ENCODE measurements at regions not wholly inside any gene's neighbourhood (a gene's known extent, or its start where the extent isn't known, plus 50 kb on each side); places are given as distances from the start of the nearest gene placed in this dataset.
"Not testable (repeated sequence)": the region's sequence is repeated elsewhere in the genome, so short reads cannot be mapped to it uniquely, and the experiment has no call there.

DNA sequence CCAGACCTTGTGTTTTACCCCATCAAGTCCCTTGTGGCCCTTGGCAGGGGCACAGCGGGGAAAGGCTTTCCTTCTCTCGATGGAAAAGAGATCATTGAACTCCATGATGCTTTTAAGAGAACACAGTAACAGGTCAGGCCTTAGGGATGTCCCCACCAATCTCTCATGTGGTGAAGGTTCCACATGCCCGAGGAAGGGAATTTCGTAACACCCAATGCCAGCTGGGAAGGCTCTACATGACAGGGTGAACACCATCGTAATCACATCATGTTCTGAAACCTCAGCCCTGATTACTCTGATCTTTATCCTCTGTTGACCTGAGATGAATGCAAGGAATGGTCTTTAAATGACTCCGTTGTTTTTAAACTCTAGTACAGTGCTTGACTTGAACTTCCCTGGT is 105.5 kb upstream of the SPAG17 start:
- no peak for DNase-seq

DNA sequence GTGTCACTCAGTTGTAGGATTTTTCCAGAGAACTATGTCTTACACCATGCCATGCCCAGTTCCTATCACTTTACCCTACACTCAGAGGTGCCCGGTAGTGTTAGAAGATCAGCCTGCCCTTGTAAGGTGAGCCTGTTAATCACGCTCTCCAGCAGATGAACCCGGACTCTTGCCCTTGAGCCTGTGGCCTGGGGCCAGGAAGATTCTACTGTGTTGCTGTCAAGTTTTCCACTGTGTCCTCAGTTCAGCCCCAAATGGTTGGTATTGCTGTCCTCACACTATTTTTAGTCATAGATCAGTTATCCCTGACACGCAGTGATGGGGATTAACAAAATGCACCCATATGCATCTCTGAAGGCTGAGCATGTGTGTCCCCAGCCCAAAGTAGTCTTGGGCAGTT is 105.0 kb upstream of the SPAG17 start:
- no peak for DNase-seq

DNA sequence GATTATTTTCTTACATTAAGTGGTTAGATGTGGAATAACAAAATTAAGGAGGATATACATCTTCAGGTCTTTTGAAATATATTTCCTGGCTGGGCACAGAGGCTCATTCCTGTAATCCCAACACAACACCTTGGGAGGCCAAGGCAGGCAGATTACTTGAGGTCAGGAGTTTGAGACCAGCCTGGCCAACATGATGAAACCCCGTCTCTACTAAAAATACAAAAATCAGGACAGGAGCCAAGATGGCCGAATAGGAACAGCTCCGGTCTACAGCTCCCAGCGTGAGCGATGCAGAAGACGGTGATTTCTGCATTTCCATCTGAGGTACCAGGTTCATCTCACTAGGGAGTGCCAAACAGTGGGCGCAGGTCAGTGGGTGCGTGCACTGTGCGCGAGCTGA is 95.6 kb upstream of the SPAG17 start:
- DNase-seq: not testable (repeated sequence)

DNA sequence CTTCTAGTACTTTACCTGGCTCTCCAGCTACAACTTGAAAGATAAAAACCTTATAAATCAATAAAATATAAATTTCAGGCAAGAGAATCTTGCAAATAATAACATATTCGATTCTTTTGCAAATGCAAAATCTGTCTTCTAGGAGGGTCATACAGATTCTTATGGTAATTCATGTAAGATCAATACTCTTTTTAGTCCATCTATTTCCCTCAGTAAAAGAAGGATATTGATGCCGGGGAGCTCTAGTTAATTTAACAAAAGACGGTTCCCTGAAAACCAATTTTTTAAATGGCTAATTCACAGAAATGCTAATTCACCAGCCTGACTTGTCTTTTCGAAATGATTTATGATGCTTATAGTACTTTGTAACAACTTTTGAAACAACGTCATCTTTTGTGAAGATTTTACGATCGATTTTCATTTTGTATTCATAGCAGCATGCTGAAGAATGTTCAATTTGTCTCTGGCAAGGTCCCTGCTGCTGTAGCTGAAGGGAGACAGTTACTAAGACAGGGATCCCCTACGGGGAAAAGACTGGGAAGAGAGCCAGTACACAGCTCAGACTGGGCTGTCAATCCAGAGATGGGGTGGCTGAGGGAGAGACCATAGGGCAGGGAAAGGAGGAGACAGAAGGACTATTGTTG is 90.6 kb upstream of the SPAG17 start:
- no peak for DNase-seq

DNA sequence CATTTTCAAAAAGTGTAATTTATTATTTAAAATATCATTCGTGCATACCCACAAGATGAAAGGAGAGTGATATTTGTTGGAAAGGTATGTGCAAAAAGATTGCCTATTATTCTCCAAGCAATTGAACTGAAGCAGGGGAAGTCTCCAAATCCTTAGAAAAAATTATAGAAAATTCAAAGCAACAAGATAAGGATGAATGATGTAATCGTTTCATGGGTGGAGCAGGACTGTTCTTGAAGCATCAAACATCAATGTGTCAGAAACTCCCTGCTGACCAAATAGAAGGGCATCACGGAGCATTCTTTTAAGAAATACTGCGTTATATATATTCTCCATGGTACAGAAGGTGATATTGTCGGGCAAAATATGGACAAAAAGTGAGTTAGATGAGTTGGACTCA is 87.9 kb upstream of the SPAG17 start:
- DNase-seq: no peak

DNA sequence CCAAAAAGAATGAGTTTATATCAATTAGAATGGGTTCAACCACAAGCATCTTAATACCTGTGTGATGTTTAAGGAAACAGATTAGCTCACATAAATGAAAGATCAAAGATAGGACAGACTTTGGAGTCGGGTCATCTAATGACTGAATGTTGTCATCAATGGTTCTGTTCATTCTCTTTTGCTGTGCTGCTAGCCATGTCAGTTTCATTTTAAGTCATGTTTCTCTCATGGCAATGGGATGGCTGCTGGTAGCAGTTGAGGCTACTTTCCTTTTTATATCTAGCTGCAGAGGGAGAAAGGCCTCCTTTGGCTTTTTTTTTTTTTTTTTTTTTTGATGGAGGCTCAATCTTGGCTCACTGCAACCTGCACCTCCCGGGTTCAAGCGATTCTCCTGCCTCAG is 86.9 kb upstream of the SPAG17 start:
- DNase-seq: no peak

DNA sequence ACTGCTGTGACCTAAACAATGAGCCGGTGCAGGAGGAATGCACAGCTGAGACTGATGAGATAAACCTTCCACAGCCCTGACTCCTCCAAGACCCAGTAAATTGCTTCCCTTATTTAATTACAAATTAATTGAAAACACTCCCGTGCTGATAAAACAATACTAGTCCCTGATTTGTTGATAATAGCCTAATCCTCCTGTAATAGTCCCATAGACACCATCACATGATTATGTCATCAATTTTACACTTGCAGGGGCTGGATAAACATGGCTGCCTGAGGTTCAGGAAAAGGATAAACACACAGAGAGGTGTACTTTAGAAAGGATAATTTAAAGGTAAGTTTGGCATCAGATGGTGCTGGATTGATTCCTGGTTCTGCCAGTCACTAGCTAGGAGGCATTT is 84.6 kb upstream of the SPAG17 start:
- no peak for DNase-seq

DNA sequence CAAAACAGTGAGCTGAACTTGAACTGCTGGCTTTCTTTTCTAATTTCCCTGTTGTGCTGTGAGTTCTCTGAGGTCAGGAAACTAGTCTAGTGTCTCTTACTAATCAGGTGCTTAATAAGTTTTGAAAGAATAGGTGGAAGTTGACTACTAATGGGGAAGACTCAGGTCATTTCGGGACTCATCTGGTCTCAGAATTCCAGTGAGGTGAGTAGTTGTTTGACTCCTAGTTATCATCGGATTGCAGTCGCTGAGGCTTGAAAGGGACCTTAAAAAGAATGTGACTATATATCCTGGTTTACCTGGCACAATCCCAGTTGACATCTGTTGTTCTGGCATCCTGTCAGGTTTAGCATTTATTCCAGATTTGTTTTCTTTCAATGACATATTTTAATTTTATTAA is 81.4 kb upstream of the SPAG17 start:
- DNase-seq: no peak

DNA sequence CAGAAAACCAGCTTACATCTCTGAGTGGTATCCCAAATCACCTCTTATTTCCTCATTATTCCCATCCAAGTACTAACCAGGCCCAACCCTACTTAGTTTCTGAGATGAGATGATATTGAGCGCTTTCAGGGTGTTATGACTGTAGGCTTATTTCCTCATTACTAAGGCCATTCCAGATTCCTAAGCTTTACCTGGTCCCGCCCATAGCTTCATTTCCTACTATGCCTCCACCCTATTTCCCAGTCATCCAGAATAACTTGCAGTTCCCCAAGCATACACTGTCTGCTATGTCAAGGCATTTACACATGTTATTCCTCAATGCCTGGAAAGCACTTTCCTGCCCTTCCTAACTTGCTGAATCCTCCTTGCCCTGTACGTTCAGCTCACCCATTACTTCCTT is 79.3 kb upstream of the SPAG17 start:
- no peak for DNase-seq

DNA sequence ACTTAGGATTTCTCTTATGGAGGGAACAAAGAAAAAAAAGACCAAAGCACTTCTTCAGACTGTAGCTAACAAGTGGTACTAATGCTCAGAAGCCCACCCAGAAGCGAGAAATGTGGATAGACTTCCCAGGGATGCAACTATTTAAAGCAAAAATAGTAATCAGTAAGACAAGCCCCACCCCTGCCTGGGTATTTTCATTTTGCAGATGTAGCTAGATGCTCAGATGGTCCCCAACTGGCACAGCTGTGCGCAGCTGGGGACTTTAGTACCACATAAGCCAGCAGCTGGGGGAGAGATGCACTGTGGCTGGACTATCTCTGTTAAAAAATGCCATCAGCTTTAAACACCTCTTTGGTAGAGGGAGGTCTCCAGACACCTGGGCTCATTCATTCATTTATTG is 77.8 kb upstream of the SPAG17 start:
- no peak for DNase-seq

DNA sequence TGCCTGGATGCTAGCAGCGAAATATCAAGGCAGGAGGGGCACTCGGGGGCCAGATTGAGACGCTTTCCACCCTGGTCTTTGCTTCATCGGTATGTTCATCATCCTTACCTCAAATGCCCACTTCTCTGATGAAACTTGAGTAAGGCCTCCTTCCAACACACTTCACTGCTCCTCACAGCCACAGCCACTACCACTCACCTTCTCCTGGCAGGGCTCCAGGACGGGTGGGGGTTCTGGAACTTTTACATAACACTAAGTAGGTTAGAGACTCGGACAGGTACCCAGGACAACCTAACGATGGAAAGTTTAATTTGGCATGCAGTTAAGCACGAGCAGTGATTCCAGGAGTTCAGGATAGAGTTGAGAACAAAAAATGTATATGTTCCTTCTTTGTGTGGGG is 73.9 kb upstream of the SPAG17 start:
- DNase-seq: no peak

DNA sequence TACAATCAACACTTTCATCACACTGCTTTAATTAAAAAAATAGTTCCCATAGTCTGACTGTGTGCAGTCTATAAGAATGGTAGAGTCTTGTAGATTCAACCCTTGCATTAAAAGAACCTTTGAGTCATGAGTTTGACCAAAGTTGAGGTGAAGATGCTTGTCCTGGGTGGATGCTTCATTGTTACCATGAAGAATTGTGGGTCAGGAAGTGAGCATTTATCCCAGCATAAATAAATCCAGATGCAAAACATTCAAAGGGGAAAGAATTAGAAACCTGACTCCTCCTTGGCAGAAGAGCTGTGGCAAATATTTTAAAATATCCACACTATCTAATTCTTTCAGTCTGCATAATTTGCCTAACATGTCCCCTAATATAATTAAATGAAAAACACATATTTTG is 72.9 kb upstream of the SPAG17 start:
- no peak for DNase-seq

DNA sequence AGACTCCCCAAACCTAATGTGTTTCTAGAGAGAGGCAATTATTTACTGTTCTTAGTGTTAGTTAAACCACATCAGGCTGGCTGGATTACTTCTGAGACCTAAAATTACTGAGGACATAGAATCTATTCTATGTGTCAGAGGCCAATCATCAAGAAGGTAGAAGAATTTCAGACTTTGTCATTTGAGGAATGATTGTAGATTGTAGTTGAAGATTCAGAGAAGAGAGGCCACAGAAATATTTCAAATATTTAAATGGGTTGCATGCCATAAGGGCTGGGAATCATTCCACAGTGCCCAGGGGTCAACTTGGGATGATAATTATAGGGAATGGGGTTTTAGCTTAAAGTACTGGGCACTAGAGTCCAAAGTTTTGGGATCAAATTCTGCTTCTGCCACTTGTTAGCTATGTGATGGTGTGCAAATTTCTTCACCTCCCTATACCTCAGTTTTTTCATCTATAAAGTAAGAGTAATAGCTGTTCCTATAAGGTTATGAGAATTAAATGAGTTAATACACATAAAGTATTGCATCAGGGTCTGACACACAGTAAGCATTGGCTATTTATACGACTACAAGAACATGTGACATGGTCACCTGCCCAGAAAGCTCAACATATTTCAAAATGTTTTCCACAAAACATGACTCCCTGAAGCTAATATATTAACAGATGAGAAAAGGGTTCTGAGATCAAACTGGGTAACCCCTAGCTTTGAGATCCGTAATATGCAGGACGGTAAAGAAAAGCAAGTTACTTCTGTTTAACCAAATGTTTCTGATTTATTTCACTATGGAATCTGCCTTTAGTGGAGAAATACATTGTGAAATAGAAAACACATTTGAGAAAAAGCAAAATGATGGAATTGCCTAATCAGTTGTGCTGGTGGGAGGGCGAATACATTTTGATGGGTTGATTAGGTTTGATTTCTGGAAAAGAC is 69.7 kb upstream of the SPAG17 start:
- DNase-seq: no peak

DNA sequence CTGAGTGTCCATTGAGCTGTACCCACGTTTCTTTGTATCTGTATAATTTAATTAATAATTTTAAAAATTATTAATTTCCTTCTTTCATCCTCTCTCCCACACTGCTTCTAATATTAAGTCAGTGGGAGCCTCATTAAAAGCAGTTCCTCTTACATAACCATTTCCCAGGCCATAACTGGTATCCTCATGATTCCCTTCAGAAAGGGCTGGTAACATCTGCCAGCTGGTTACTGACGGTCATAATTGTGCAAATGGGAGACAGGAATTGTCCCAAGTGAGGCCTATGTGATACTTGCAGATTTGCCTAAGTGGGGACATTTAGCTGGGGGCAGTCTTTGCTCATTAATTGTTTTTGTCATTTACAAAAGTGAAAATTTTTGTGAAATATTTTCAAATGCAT is 69.0 kb upstream of the SPAG17 start:
- no peak for DNase-seq

DNA sequence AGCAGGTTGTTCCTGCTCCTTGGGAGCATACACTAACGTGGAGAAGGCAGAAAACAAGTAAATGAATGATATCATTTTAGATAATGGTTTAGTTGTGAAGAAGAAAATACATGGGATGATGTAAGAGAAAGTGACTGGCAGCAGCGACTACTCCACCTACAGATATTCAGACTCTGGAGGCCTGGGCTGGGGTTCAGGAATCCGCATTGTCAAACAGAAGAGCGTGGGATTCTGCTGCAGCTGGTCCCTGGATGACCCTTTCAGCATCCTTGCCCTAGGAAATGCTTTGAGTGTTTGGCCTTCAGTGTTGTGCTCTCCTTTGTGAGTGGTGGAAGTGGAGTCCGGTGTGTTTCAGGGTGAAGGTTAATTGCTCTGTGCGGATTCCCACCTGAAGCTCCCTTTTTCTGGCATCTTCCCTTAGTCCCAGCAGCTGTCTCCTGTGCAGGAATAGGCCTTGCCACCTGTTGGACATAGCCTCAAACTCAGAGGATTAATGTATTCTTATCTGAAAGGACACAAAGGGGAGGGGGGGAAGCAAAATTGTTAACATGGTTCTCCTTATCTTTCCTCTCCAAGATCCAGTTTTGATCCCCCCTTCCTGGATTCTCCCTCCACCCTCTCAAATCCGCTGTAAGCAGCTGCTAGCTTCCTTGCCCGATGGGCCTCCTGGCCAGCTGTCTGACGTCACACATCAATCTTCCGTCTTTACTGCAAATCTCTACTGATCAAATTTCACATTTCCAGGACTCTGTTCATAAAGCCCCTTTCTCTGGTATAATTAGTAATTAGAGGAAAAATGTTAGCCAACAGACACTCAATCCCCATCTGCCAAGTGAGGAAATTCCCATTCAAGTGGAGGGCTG is 68.3 kb upstream of the SPAG17 start:
- DNase-seq: no peak

DNA sequence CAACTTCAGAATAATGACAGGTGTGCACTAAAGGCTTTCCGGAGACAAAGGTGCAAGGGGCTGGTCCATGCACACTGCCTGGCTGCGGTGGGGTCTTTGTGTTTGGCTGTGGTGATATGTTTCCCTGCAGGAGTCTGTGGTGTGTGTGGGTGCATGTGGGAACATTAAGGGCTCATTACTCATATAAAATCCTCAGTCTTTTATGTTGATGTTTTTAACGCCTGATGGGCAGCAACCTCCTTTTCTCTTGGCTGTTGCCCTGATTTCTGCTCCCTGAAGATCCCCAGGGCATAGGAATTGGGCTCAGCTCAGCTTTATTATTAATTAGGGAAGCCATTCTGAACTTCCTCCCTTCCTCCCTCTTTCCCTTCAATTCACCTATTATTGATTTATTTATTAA is 67.6 kb upstream of the SPAG17 start:
- no peak for DNase-seq

DNA sequence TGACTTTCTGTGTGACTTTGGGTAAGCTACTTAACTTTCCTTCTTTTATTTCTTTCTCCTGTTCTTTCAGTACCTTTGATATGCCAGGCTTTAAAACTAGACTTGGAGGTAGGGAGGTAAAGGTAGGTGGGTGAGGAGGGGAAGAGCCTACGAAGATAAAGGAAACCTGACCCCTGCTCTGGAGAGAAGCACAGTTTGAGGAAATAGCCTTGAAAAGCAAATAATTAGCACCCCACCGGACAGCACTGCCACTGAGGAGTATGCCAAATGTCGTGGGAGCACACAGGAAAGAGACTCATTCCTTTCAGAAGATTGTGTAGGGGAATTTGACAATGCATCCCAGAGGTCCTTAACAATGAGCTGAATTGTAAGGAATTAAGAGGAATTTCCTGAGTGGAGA is 65.2 kb upstream of the SPAG17 start:
- no peak for DNase-seq

DNA sequence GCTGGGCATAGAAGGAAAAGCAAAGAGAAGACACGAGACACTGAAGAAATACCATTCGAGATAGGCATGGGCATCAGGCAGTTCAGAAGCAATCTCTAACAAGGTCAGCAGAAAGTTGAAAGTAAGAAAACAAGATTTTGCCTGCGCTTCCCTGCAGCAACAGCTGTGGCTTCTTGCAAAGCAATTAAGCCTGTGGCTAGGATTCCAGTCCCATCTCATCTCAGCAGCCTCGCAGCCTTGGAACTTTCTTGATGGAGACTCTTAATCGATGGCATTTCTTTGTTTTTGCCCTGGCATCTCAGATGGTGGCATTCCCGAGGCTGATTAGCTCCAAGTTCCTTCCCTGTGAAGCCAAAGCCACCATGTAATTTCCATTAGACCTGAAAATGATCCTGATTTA is 64.6 kb upstream of the SPAG17 start:
- DNase-seq: no peak

DNA sequence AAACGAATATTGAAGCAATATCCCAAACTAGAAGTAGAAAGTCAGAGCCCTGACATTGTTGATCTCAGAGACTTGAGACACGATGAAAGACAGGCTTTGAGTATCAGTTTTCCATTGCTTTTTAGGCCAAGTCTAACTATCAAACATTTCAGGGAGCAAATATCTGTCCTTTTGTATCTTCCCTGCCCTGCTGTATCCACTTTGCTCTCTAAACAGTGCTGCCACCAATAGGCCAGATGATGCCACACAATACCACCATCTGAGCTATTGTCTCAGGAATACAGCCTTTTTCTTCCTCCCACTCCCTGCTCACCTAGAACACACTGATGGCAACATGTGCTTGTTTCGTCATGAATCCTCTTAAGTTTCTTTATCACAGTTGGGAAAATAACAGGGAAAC is 62.6 kb upstream of the SPAG17 start:
- no peak for DNase-seq

DNA sequence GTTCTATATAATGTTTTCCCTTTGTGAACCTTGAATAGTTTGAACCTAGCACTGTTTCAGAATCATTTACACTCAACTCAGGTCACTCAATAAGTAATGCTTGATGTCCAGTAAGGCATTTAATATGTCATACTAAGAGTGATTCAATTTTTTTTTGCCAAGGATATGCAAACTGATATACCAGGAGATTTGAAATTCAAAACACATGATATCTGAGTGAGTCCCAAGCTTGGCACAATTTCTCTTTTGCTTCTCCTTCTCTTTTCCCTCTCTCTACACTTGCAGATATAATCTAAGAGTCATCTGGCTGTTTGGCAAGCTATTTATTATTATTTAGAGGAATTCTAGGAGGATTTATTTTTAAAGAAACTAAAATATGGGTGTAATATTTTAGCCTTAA is 61.6 kb upstream of the SPAG17 start:
- no peak for DNase-seq

DNA sequence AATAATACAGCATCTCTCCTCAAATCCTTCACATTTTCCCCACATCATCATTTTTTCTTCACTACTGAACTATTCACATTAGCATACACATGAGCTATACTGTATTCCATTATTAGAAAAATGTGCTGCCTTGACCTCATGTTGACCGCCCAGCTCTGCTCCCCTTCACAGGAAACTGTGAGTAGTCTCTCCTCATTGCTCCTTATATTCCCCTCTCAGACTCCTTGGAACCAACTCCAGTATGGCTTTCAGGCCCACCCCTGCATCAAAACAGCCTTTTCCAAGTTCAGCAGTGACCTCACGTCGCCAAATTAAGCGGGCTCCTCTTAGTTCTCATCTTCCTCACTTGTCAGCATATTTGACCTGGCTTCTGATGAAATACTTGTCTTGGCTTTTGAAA is 59.2 kb upstream of the SPAG17 start:
- DNase-seq: no peak

DNA sequence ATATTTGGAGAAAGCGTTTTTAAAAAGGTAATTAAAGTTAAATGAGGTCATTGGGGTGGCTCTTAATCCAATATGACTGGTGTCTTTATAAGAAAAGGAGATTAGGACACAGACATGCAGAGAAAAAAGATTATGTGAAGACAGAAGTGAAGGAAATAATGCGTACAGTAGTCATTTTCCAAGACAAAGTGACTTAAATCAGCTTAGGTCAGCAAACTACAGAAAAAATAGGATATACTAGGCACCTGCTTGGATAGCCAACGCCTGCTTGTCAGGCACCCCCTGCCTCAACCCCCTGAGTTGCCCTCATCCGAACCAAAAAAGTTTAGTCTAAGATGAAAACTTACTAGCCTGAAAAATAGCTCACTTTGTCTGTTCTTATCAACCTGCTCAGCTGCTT is 58.2 kb upstream of the SPAG17 start:
- DNase-seq: no peak

Data from NCI-H510A (cell line).